Fibroblast of skin of abdomen (primary cell): ENCODE measurements at regions not wholly inside any gene's neighbourhood (a gene's known extent, or its start where the extent isn't known, plus 50 kb on each side); places are given as distances from the start of the nearest gene placed in this dataset.
"Not testable (repeated sequence)": the region's sequence is repeated elsewhere in the genome, so short reads cannot be mapped to it uniquely, and the experiment has no call there.

Source experiments
- DNase-seq: peaks from one replicate; pipeline ENCODE4 v3.0.0-alpha.2; 2013

DNA sequence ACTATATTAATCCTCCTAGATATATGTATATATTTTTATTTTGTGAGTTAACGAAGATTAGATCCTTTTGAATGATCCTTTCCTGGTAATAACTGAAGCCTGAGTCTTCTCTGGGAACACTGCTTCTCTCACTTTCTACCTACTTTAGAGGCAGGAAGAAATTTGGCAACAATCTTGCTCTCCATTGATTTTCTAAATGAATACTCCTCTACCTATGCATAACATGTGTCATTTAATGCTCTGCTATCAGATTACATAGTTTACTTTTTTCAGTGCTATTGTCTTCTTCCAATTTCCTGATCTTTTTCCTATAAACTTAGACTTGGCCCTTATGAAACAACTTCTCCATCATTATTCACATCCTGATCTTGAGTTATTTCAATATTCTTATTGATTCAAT is 60.4 kb upstream of the PDHA2 start:
- no peak for DNase-seq

DNA sequence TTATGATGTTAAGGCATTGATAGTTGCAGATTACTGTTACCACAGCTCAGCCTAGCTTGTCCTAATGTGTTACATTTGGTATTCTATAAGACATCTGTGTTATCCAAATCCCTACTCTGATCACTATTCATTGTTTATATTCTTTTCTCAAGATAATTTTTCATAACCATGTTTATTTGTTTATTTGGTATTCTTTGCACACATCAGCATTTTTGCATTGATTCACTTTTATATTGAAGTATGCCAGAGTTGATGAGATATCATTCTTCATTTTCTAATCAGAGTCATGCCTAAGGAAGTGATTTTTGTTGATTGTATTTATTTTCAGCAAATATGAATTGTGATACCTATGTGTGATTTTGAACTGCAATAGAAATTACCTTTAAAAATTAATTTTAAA is 61.2 kb upstream of the PDHA2 start:
- no peak for DNase-seq

DNA sequence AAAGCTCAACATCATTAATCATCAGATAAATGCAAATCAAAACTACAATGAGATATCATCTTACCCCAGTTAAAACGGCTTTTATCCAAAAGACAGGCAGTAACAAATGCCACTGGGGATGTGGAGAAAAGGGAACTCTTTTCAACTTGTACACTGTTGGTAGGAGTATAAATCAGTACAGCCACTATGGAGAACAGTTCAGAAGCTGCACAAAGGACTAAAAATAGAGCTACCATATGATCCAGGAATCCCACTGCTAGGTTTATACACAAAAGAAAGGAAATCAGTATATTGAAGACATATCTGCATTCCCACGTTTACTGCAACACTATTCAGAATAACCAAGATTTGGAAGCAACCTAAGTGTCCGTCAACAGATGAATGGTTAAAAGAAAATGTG is 69.3 kb upstream of the PDHA2 start:
- not testable (repeated sequence) for DNase-seq

DNA sequence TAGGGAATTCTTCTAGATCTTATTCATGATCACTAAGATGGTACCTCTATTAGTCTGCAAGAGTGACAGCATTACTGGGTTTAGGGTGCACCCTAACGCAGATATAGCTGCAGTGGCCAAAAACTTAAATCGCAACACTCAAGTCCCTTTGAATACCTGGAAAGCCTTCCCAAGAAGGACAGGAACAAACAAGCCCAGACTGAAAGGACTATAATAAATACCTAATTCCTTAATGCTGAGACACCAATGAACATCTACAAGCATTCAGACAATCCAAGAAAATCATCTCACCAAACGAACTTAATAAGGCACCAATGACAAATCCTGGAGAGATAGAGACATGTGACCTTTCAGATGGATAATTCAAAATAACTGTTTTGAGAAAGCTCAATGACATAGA is 74.9 kb upstream of the PDHA2 start:
- DNase-seq, result no peak

DNA sequence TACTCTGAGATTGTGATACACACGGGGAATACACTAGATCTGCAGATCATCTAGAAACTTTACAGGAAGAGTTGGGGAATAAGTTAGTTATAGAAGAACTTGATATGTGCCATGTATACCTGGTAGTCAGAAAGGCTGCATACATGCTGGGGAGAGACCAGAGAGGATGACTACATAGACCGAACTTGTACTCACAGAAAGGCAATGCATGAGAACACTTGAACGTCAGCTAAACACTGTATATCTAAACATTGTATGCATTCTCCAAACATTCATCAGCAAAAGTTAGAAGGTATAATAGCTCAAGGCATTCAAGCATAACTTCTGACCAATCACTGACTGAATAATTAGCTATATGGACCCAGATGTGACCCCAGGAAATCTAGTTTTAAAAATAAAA is 78.0 kb upstream of the PDHA2 start:
- no peak for DNase-seq

DNA sequence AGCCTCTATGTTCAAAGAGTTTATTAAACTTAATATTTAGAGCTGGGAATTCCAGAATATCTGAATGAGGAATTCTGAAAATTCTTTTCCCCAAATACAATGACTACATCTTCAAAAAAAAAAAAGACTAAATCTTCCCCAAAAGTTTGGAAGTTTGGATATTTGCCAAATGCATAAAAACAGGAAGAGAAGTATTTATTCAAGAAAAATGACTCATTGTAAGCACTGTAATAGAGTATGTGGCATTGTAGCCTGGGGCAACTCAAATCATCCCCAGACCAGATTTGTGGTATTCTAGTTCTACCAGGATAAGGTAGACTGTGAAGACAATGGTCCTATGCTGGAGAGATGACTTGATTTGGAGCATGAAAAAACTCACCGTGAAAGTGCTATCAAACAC is 78.5 kb upstream of the PDHA2 start:
- no peak for DNase-seq

DNA sequence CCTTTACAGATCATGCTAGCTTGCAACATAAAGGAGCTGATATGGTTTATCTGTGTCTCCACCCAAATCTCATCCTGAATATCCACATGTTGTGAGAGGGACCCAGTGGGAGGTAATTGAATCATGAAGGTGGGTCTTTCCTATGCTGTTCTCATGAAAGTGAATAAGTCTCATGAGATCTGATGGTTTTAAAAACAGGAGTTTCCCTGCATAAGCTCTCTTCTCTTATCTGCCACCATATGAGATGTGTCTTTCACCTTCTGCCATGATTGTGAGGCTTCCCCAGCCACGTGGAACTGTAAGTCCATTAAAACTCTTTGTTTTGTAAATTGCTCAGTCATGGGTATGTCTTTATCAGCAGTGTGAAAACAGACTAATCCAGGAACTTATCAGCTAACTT is 79.2 kb upstream of the PDHA2 start:
- DNase-seq, result not testable (repeated sequence)

DNA sequence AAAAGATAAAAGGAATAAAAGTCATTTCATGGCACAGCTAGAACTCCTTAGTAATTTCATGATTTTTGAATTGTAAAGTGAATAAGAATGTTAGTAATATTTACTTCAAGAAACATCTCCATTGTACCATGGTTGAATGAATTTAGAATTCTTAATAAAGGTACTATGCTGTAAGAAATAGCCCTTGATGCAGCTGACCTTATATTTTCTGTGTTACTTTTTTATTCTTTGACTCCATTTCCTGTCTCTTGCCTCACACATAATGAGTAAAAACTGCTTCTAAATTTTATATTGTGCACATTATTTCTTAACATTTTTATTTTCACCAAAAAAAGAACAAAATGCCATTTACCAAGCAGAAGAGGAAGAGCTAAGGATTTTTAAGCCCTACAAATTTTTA is 81.9 kb upstream of the PDHA2 start:
- DNase-seq, result no peak

DNA sequence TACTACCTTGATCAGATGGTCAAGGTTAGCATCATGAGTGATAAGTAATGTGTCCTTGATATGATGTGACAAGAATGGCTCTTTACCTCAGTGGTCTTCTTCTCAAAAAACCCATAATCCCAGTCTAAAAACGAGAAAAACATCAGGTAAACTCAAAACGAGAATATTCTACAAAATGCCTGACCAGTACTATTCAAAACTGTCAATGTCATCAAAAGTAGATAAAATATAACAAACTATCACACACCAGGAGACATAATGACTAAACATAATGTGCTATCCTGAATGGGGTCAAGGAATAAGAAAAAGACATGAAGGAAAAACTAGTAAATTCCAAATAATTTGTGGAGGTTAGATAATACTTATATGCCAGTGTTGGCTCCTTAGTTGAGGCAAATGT is 85.2 kb upstream of the PDHA2 start:
- no peak for DNase-seq

DNA sequence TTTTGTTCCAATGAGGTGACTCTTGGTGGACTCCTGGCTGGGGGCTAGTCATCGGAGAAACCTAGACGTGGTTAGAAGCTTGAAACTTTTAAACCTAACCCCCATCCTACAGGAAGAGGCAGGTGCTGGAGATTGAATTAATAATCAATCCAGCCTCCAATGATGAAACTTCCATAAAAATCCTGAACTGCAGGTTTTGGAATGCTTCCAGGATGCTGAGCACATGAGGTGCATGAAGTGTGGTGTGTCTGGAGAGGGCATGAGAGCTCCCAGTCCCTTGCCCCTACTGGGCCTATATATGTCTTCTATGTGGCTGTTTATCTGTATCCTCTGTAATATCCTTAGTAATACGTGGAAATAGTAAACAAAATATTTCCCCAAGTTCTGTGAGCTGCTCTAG is 90.7 kb upstream of the PDHA2 start:
- DNase-seq, result no peak

DNA sequence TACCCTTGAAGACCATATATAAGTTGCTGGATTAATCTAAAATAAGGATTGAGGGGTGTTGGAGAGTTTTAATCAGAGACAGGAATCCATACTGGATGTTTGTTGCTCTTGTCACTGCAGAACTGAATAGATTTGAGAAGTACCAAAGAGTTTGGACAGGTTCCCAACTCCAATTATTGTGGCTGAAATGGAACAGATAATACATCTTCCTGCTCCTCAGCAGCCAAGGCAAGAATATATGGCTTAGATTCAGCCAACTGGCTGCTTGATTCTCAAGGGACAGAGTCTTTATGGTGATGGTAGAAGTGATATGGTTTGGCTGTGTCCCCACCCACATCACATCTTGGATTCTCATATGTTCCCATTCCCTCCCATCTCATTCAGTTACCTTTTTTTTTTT is 97.0 kb upstream of the PDHA2 start:
- DNase-seq, result no peak

DNA sequence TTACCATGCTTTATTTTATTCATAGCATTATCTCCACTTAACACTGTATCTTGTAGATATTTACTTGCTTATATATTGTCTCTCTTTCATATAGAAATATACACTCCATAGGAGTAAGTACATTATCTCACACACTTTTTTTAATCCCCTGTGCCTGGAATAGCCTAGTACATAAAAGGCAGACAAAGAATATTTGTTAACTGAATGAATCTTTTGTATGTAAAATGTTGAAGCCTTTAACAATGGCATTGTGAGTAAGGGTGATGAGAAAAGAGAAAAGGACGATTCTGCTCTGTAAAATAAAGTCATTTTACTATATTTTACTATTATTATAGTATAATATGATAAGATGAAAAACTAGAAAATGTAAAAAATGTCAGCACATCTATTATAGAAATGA is 97.7 kb upstream of the PDHA2 start:
- DNase-seq, result no peak

DNA sequence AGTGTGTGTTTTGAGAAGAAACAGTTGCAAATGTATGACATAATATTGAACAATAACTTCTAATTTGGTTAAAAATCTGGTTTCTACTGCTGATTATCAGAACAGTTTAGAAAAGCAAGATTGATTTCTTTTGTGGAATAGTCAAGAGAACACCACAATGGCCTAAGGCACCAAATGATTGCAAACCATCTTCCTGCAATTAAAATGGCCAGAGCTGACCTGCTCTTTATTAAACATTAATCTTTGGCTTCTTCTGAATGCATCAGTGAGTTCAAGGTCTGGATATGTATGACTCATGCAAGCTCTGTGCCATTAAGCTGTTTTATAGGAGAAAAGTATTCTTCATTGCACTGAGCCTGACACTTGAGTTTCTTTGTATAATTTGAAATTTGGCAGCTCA is 107.8 kb upstream of the PDHA2 start:
- no peak for DNase-seq

DNA sequence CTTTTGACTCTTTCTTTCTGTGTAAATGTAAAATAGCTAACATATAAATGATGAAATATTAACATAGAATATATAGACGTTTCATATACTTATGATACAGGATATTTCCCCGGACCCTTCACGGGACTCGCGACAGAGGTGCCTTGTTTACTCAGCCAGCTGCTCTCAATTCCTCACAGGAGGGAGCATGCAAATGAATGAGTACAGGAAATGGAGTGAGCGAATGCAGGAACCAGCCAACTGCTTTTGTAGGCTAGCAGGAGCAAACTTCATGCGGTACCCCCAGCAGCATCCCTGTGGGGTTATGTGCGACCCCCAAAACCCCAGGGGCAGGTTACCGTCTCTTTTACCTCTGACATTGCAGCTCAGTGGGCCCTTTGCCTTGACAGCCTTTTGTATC is 110.3 kb upstream of the PDHA2 start:
- DNase-seq, result no peak

DNA sequence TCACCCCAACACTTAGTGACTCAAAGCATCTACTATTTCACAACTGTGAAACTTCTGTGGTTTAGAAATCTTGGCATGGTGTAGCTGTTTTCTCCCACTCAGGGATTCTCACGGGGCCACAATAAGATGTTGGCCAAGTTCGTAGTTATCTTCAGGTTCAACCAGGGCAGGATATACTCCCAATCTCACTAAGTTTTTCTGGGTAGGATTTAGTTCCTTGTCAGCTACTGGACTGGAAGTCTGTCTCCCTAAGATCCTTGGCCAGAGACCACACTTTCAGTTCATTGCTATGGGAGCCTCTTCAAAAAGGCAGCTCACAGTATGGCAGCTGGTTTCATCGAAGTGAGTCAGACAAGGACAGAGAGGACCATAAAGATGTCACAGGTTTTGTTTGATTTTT is 111.7 kb upstream of the PDHA2 start:
- DNase-seq, result peak; percentile 6

DNA sequence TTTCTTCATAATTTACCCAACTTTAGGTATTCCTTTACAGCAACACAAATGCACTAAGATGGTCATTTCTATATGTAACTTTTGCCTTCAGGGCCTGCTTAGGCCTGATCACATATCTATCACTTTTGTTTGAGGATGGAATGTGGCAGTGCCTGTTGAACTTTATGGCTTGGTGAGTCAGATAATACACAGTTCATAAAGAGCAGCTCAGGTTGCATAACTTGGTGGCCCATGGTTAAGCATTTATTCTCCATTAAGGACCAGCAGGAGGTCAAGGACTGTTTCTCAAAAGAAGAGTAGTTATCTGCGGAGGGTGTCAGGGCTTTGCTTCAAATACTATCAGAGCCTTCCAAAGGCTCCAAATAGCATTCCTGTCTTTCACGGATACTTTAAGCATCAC is 124.1 kb upstream of the PDHA2 start:
- no peak for DNase-seq

DNA sequence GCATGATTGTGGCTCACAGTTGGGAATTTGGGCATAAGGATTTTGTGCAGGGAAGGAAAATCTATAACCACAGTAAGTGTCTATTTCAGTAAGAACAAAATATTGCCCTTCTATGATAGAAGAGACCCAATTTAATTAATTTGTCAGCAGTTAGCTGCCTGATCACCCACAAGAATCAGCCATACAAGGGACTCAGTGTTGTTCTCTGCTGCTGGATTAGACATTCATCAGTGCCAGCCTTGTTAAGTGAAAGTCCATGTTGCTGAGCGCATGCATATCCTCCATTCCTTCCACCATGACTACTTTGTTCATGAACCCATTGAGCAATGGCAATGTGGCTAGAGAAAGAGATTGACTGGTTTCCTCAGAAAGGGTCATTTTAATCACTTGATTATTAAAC is 125.3 kb upstream of the PDHA2 start:
- DNase-seq, result no peak

DNA sequence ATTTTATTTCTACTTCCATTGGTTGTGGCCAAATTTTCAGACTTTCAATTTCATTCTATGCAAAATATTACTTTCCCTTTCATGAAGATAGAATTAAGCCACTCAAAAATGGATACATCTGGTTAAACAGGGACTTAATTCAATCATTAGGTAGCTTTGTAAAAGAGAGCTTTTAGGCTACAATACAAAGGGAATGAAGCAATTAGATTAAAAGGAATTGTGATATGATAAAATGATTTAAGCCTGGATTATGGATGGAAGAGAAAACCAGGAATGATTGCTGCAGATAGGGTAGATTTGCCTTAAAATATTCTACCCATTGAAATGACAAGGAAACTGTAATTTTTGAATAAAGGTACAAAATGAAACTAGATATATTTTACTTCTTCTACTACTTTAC is 134.6 kb upstream of the PDHA2 start:
- DNase-seq, result no peak

DNA sequence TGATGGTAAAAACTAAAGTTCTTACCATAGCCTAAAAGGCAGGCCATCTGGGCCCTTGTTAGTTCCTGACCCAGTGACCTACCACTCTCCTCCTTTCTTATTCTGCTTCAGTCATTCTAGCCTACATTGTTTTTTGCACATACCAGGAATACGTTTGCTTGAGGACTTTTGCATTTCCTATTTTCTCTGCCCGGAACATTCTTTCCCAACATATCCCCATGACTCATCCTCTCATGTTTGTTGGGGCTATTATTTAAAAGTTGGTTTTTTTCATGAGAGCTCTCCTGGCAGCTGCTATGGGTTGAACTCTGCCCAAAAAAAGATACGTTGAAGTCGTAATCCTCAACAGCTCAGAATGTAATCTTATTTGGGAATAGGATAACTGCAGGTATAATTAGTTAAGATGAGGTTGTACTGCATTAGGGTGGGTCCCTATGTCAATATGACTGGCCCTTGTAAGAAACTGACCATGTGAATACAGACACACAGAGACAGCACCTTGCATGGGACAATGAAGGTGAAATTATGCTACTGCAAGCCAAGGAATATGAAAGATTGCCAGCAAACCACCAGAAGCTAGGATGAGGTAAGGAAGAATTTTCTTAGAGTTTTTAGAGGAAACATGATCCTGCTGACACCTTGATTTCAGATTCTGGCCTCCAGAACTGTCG is 138.3 kb upstream of the PDHA2 start:
- DNase-seq, result no peak

DNA sequence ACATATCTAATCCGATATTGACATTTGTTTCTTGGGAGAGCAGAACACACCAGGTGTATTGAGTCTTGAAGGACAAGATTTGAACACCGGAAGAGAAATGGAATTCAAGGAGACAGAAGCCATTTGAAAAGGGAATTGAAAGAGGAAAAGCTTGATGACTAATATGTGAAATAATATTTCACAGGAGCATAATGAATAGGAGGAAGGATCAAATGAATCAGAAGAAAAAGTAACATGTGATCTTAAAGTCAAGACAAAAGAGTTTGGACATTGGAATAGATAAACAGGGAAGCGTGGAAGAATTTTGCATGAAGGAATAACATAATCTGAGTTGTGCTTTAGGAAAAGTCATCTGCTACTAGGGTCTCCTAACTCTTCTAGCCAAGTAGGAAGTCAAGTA is 145.5 kb upstream of the PDHA2 start:
- DNase-seq, result no peak

DNA sequence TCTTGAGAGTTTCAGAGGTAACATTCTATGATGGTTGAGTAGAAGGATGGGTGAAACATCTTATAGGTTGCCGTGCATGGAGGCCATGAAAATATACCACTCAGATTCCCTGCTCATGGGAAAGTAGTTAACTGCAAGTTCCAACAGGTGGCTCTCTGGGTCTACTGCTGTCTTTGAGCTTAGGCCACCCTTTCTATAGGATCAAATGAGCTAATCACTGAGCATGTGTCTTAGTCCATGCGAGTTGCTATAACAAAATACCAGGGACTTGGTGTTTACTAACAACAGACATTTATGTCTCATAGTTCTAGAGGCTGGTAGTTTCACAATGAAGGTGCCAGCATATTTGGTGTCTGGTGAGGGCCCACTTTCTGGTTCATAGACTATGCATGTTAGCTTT is 144.8 kb upstream of the UNC5C start:
- DNase-seq, result no peak

DNA sequence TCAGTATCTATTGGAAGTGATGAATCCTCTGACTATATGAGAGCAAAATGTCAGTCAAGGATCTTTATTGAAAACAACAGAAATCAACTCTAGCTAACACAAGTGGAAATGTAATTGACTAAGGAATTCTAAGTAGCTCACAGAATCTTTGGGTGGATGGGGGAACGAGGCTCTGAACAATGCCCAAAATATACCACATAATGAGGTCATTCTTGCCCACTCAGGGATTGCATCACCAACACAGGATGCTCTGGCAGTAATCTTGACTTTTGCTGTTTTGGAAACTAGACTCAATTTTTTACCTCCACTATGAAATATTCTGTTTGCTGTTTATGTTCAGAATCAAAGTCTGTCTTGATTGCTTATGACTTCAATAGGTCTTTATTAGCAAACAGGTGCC is 127.4 kb upstream of the UNC5C start:
- no peak for DNase-seq

DNA sequence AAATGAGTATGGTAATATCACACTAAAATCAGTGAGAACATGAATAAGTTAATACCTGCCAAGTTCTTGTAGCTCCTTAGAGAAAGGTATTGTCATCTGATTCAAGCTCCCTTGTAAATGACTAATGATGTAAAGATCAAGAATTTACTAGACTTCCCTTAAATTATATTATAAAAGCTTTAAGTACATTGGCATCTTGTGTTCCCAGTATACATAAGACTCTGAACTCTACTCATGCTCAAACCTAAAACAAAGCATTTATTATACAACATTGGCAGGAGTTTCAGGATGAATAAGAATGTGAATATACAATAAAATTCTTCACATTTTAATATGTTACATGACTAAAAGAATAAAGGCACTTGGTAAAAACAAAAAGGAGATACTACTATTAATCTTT is 126.8 kb upstream of the UNC5C start:
- no peak for DNase-seq

DNA sequence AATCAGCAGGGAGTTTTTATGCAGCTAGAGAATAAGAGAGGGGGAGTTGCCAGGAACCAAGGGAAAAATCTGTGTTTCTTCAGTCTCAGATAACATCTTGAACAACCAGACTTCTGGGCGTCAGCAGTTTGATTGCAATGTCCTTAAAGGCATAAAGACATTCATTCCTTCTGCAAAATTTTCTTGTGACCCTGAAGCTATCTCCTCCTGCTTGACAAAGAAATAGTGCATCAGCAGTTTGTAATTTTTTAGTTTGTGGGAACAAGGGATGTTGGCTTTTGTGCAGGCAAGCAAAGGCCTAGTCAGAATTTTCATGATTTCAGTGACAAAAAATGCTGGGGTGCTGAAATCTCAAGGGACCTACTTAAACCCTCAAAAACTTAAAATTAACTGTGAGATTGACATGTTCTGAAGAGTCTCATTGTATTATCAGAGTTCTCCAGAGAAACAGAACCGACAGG is 125.8 kb upstream of the UNC5C start:
- DNase-seq, result no peak

DNA sequence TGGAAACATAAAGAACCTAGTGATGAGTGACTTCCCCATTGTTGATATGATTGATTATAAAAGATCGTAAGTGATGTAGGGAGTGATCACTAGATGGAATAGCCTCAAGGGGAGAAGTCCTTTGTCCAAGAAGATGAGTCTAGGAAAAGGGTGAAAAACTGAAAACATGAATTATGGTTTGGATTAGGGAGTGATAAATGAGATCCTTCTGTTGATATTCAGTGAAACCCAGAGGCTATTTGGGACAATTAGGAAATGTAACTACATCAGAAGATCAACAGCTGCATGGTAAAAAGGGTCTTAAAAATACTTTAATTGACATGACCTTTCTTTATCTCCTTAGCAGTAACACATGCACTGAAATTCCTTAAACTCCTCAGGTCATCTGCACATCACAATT is 124.0 kb upstream of the UNC5C start:
- no peak for DNase-seq

DNA sequence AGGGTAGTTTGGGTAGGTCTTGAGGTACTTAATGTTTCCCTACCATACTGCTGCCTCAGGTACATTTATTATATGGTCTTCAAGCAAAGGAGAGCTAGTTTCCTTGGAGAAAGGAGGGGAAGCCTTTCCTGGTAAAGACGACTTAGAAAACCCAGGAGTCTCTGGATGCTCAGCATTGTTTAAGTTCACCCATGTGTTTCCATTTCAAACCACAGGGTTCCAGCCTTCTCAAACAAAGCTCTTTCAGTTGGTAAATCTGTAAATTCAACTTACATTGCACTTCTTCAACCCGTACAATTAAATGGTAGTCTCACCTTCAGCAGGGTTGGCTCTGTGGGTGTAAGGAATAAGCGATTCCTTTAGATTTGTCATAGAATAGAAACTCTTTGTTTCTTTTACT is 111.9 kb upstream of the UNC5C start:
- DNase-seq, result no peak
